AG10803 (cell line): ENCODE measurements at regions not wholly inside any gene's neighbourhood (a gene's known extent, or its start where the extent isn't known, plus 50 kb on each side); places are given as distances from the start of the nearest gene placed in this dataset.

Experiments used
- DNase-seq: peaks from one replicate; pipeline ENCODE4 v3.0.0; 2010; ENCODE audit warnings: low read depth
- H3K4me3 ChIP-seq: 2 replicates; pipeline ENCODE4 v1.5.1; 2011; ENCODE audit warnings: mild to moderate bottlenecking, low read length, control low read depth
- TF ChIP-seq, protein P1 (sequence below): conservative IDR thresholded peaks from 2 replicates; pipeline ENCODE4 v1.5.1; 2011; ENCODE audit warnings: mild to moderate bottlenecking, low read length, control low read depth, inconsistent platforms

DNA sequence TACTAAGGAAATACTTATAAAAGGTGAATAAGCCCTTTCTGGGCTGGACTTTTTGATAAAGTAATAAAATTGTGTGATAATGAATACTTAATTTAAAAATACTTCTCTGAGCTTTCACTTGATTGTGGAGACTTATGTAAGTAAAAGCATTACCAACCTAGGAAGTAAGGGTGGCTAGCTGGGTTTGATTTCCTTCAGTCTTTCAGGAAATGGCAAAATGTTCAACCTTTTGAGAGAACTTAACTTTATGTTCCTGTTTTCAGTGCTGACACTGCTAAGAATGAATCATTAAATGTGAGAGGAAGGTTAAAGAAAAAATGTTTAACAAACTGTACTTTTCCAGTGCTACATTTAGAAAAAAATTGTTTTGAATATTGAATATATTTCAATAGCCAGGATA lies 900.3 kb downstream of the METTL15 start:
- no peak for DNase-seq
- no peak overlapping the region for H3K4me3 ChIP-seq
- TF ChIP-seq, protein P1, sequence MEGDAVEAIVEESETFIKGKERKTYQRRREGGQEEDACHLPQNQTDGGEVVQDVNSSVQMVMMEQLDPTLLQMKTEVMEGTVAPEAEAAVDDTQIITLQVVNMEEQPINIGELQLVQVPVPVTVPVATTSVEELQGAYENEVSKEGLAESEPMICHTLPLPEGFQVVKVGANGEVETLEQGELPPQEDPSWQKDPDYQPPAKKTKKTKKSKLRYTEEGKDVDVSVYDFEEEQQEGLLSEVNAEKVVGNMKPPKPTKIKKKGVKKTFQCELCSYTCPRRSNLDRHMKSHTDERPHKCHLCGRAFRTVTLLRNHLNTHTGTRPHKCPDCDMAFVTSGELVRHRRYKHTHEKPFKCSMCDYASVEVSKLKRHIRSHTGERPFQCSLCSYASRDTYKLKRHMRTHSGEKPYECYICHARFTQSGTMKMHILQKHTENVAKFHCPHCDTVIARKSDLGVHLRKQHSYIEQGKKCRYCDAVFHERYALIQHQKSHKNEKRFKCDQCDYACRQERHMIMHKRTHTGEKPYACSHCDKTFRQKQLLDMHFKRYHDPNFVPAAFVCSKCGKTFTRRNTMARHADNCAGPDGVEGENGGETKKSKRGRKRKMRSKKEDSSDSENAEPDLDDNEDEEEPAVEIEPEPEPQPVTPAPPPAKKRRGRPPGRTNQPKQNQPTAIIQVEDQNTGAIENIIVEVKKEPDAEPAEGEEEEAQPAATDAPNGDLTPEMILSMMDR: no peak

DNA sequence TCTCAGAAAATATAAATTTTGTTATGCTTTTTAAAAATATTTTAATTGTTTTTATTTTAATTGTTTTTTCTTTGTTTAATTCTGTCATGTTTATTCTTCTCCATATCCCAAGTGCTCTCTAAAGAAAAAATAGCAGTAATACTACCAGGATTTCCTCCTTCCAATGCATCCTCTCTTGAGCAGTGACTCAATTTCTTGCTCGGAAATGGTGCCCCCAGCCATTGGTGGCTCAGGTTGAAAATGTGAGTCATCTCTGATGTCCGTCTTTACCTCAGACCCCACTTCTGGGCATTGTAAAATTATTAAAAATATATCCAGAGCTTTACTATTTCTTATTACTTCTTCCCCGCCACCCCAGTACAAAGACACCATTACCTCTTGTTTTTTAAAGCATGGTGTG lies 898.5 kb downstream of the METTL15 start:
- no peak for DNase-seq
- TF ChIP-seq, protein P1: no peak
- no peak overlapping the region for H3K4me3 ChIP-seq

DNA sequence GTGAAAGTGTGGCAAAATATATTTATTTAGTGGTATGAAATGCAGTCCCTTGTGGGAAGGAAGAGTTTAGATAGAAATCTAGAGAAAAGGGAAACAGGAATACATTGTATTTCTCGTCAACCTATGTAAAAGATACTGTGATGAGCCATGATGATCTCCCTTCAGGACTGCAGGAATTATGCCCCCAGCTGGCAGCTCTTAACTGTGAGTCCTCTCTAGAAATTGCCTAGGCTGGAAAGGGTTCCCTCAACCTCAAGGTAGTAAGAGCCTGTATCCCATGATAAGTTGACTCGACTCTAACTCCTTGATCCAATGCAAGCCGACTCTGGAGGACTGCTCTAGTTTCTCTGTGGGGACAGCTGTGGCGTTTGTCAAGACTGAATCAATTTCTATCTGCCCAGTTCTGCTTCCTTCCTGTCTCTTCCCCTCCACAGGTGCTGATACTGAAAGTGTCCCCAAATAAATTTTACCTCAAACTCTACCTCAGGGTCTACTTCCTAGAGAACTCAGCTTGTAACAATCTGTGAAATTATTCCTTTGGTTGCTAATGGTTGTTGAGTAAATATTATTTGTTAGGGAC lies 897.3 kb downstream of the METTL15 start:
- no peak overlapping the region for H3K4me3 ChIP-seq
- TF ChIP-seq, protein P1: no peak
- no peak for DNase-seq

DNA sequence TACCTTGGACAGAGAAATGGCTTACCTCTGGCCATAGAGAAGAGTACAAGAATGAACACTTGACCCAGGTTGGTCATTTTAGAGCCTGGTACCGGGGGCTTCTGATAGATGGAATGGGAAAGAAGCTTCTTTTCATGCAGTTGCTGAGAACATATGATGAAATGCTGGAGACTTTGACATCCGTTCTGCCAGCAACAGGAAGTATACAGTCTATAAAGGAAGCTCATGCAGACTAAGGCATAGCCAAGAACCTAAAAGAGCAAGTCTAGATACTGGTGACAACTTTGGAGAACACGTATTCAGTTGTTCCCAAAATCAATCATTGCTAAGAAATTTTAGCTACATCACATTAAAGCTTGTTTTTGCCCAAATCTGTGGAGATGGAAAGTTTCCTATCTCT lies 894.6 kb downstream of the METTL15 start:
- TF ChIP-seq, protein P1: no peak
- no peak for DNase-seq

DNA sequence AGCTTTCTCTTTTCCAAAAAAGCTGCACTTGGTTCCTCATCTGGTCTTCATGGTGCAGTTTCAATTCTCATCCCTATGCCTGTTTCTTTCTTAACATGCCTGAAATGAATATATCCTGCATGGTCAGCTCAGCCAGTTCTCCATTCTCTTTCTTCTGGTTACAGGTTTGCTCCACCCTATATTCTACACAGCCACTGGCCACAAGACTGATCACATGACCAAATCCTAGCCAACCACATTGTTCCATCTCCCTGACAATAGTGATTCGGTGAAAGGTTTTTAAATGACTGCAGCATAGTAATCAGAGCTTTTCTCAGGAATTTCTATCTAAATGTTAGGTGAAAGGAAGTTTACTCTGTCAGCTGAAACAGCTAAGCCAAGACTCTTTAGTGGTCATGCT lies 891.4 kb downstream of the METTL15 start:
- TF ChIP-seq, protein P1: no peak
- no peak overlapping the region for H3K4me3 ChIP-seq
- DNase-seq: no peak

More for the DNA sequence above, 894.6 kb downstream of the METTL15 start:
- H3K4me3 ChIP-seq: no peak overlapping the region

DNA sequence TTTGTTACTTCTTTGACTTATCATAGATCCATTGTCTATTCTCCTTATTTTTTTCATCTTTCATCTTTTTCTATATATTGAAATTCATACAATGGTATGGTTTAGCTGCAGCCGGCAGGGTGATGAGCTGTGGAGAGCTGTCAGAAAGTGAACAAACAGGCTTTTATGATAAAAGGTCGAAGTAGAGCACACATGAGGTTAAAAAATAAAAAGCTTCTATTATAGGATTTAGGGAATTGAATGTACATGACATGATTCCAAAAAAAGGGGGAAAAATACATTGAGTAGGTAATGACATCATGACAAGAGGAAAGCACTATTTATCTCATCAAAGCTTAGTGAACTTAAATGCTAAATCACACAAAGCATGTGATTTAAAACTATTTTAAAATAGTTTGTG lies 884.8 kb downstream of the METTL15 start:
- TF ChIP-seq, protein P1: no peak
- no peak for DNase-seq
- H3K4me3 ChIP-seq: no peak overlapping the region

DNA sequence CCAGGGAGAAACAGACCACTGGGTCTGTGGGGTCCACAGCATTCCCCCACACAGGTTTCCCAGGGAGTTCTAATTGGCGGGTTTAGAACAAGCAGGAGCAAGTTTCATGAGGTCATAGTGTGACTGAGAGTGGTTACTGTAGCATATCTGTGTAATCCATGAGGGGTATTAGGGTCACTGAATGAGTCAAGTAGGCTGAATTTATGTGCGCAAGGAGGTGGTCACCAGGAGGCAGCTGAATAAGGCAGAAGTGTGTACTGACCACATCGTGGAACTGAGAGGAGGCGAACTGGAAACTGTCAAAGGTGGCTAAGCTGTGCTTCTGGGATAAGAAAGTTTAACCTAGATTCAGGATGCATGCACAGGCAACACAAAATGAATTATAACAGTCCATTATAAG lies 876.0 kb downstream of the METTL15 start:
- TF ChIP-seq, protein P1: no peak
- H3K4me3 ChIP-seq: no peak overlapping the region
- no peak for DNase-seq
